HepG2 (cell line): ENCODE measurements at regions not wholly inside any gene's neighbourhood (a gene's known extent, or its start where the extent isn't known, plus 50 kb on each side); places are given as distances from the start of the nearest gene placed in this dataset.

ENCODE experiments used
- ATAC-seq: fragments of 200-7000 bp; cut with Tn5 transposase; 3 replicates; pipeline ENCODE4 v1.9.1; 2020; ENCODE audit warnings: mild to moderate bottlenecking, moderate library complexity
- BruUV-seq: library from RNA; stranded (reverse); fragments of 400-500 nt; replicated peaks from 2 replicates; lab custom pipeline; 2021; lab: Mats Ljungman, UMichigan
- CTCF ChIA-PET: fragments of 300-600 bp; formaldehyde crosslinking; extraction: SDS; loops from one replicate; lab custom pipeline; 2021; ENCODE audit warnings: low total read pairs, inconsistent platforms, low intra/inter-chr PET ratio; lab: Yijun Ruan, JAX
- POLR2A ChIA-PET: fragments of 350-600 bp; sonication (Branson Sonifier 250); formaldehyde crosslinking; loops from one replicate; lab custom pipeline; 2020; ENCODE audit warnings: antibody characterized with exemption, inconsistent platforms; lab: Yijun Ruan, JAX
- DNase-seq: peaks from one replicate; pipeline ENCODE4 v3.0.0-alpha.2; 2015; ENCODE audit warnings: low spot score
- FAIRE-seq: peaks from 3 replicates; lab custom pipeline; 2011; peaks lifted over from hg19 to GRCh38; lab: Jason Lieb, UNC
- H2AFZ ChIP-seq: one replicate; pipeline ENCODE4 v1.6.1; 2011; ENCODE audit warnings: low read length, inconsistent platforms
- H3K27ac ChIP-seq: fragments of 300-600 bp; 3 replicates; pipeline ENCODE4 v1.8.0; 2011; ENCODE audit warnings: mixed run types, mild to moderate bottlenecking, mixed read lengths, low read length, inconsistent platforms; ENCODE audit not compliant: insufficient read depth; ENCODE audit errors: extremely low read length
- H3K27me3 ChIP-seq, 2 experiments: fragments of 200-600 bp in 1 of 2; 2 replicates in 1 of 2; 3 replicates in 1 of 2; pipeline versions ENCODE4 v1.6.0 to v1.8.0; 2011; ENCODE audit warnings: low read length in 2 of 2, mild to moderate bottlenecking in 2 of 2, moderate library complexity in 2 of 2, inconsistent platforms in 1 of 2; ENCODE audit not compliant: insufficient read depth in 2 of 2, control insufficient read depth in 1 of 2
- H3K36me3 ChIP-seq, 2 experiments: fragments of 200-600 bp in 1 of 2; replicated peaks in 1 of 2; 2 replicates in 1 of 2; 3 replicates in 1 of 2; pipeline versions ENCODE4 v1.5.1 to v1.8.0; 2011; ENCODE audit warnings: low read length in 2 of 2, inconsistent platforms in 1 of 2; ENCODE audit not compliant: insufficient read depth in 2 of 2, control insufficient read depth in 1 of 2
- H3K4me1 ChIP-seq: 2 replicates; pipeline ENCODE4 v1.5.1; 2012; ENCODE audit warnings: low read length, inconsistent platforms; ENCODE audit not compliant: insufficient read depth
- H3K4me2 ChIP-seq: 2 replicates; pipeline ENCODE4 v1.6.0; 2011; ENCODE audit warnings: low read depth, low read length, inconsistent platforms
- H3K4me3 ChIP-seq, 3 experiments: fragments of 200-600 bp in 1 of 3; sonication (generic), shearing (Covaris generic) in 1 of 3; replicated peaks in 1 of 3; 2 replicates each; pipeline ENCODE4 v1.5.1; 2011 to 2016; ENCODE audit warnings: low read length in 3 of 3, inconsistent platforms in 2 of 3, low read depth in 2 of 3, mild to moderate bottlenecking in 2 of 3, control low read depth in 1 of 3, mixed read lengths in 1 of 3; ENCODE audit not compliant: insufficient read depth in 1 of 3
- H3K79me2 ChIP-seq: one replicate; pipeline ENCODE4 v1.6.1; 2011; ENCODE audit warnings: low read length, inconsistent platforms; ENCODE audit not compliant: insufficient read depth
- H3K9ac ChIP-seq: 2 replicates; pipeline ENCODE4 v1.6.0; 2011; ENCODE audit warnings: mild to moderate bottlenecking, low read depth, low read length, inconsistent platforms; ENCODE audit not compliant: insufficient read depth
- H3K9me3 ChIP-seq: 2 replicates; pipeline ENCODE4 v1.5.1; 2012; ENCODE audit warnings: mild to moderate bottlenecking, low read length
- H4K20me1 ChIP-seq: 2 replicates; pipeline ENCODE4 v1.6.0; 2011; ENCODE audit warnings: inconsistent platforms, mild to moderate bottlenecking, low read length, moderate library complexity; ENCODE audit not compliant: insufficient read depth
- CC2D1A ChIP-seq: sonication (generic); formaldehyde crosslinking; IDR thresholded peaks from 2 replicates; pipeline ENCODE4 v1.8.1; 2023; ENCODE audit warnings: mild to moderate bottlenecking, missing genetic modification reagents
- IKZF1 ChIP-seq: fragments of 450-650 bp; IDR thresholded peaks from 2 replicates; pipeline ENCODE4 v1.7.1; 2016
- POLR2G ChIP-seq: fragments of 200-400 bp; formaldehyde crosslinking; IDR thresholded peaks from 2 replicates; pipeline ENCODE4 v1.6.1; 2018; ENCODE audit warnings: mild to moderate bottlenecking, low read depth, low read length, moderate library complexity
- ZNF180 ChIP-seq: sonication (generic); formaldehyde crosslinking; IDR thresholded peaks from 2 replicates; pipeline ENCODE4 v1.4.0; 2020; ENCODE audit warnings: low read depth, missing genetic modification reagents, borderline replicate concordance
- ZNF781 ChIP-seq: sonication (generic); formaldehyde crosslinking; IDR thresholded peaks from 2 replicates; pipeline ENCODE4 v1.5.1; 2020; ENCODE audit warnings: borderline replicate concordance, mild to moderate bottlenecking, missing genetic modification reagents; ENCODE audit errors: not compliant biosample characterization
- ZSCAN12 ChIP-seq: sonication (generic); formaldehyde crosslinking; IDR thresholded peaks from 2 replicates; pipeline ENCODE4 v1.9.0; 2021; ENCODE audit warnings: mild to moderate bottlenecking, missing genetic modification reagents
- WGBS: methylation state at CpG from one replicate; pipeline ENCODE4 v1.1.6; 2017; ENCODE audit warnings: low lambda C conversion rate; 5-methylcytosine and 5-hydroxymethylcytosine counted together
- in situ Hi-C: cut with HindIII; loops from 2 replicates; pipeline ENCODE4 v1.10.0; 2017; ENCODE audit warnings: low pct_unique_long_range_greater_than_20kb; ENCODE audit not compliant: extremely low pct_ligation_motif_present
- intact Hi-C: fragments of 100-400 bp; cut with micrococcal nuclease; formaldehyde crosslinking; loops from one replicate; pipeline ENCODE4 v1.10.0; 2022; ENCODE audit not compliant: unreplicated experiment

- H3K4me1 ChIP-seq: no peaks in the 10 kb centered on the region
- H3K4me3 ChIP-seq: no peak overlapping the region
- TF ChIP-seq CC2D1A (CRISPR knock-in tag) (no peak), ZNF180 (CRISPR knock-in tag) (no peak)
- H3K4me2 ChIP-seq: no peak overlapping the region
- H2AFZ ChIP-seq: no peak overlapping the region
- ATAC-seq (no peak), FAIRE-seq (no peak), DNase-seq (no peak)
- WGBS: 0% methylated on average over 8 of the region's 8 CpGs
- H3K79me2 ChIP-seq: no peaks in the 10 kb centered on the region
- peaks cover 2 to 16% of the 10 kb centered on the region in 2 experiments; a peak in 3 of 5 replicates for H3K27me3 ChIP-seq
- H3K9me3 ChIP-seq: no peaks in the 10 kb centered on the region
- H3K9ac ChIP-seq: no peak overlapping the region
- BruUV-seq: no TSS peak
- POLR2A ChIA-PET: no interaction called here
- H3K27ac ChIP-seq: no peak overlapping the region
- H3K36me3 ChIP-seq: no peaks in the 10 kb centered on the region
- no peaks in the 10 kb centered on the region for H4K20me1 ChIP-seq
- CTCF ChIA-PET: no interaction called here
- in situ Hi-C loops: no loop called here
- intact Hi-C loops: no loop called here
These were observed 249.3 kb upstream of the GATB start for GRCh38 chr4:152009983-152010709.

GRCh38 chr4:152009031-152009670, 248.3 kb upstream of the GATB start:
- H3K27me3 ChIP-seq: peaks cover 2 to 21% of the 10 kb centered on the region in 2 experiments; a peak in 3 of 5 replicates
- no peak for DNase-seq
- CTCF ChIA-PET: no interaction called here
- H4K20me1 ChIP-seq: no peaks in the 10 kb centered on the region
- no peak for ATAC-seq
- no peaks in the 10 kb centered on the region for H3K36me3 ChIP-seq
- no peak overlapping the region for H3K4me2 ChIP-seq
- TF ChIP-seq ZNF781 (no peak), IKZF1 (no peak), POLR2G (no peak), ZSCAN12 (no peak)
- no peak overlapping the region for H2AFZ ChIP-seq
- H3K4me3 ChIP-seq: no peak overlapping the region
- intact Hi-C loops: no loop called here
- no TSS peak for BruUV-seq
- 1% methylated on average over 5 of the region's 6 CpGs for WGBS
- in situ Hi-C loops: no loop called here
- POLR2A ChIA-PET: no interaction called here
- no peak for FAIRE-seq
- no peaks in the 10 kb centered on the region for H3K9me3 ChIP-seq
- no peak overlapping the region for H3K27ac ChIP-seq
- H3K79me2 ChIP-seq: no peaks in the 10 kb centered on the region
- no peaks in the 10 kb centered on the region for H3K4me1 ChIP-seq
- no peak overlapping the region for H3K9ac ChIP-seq
